ENCODE measurements at regions not wholly inside any gene's neighbourhood (a gene's known extent, or its start where the extent isn't known, plus 50 kb on each side); places are given as distances from the start of the nearest gene placed in this dataset.

DNA sequence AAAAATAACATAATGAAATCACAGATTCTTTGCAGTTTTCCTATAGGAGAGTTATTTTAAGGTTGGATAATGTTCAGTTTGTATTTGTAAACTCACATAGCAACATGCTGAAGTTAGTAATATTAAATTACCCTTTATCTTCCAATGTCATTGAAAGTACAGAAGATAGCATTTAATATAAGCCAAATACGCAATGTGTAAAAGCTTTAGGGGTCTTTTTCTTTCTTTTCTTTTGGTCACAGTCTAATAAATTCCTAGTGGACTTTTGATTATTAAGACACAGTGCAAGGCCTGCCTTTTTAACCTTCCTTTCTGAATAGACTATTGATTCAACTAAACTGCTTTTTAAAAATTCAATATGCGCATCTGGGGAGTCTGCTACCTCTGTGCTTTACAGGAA lies 79.3 kb downstream of the OTOL1 start:
- TF ChIP-seq CTCF (conservative IDR thresholded peaks at IDR 0.05; ENCODE audit: low read depth, low read length) (no peak), EZH2 (IDR thresholded peaks at IDR 0.05; ENCODE audit: borderline replicate concordance, low read depth, low read length, poor library complexity, severe bottlenecking) (no peak)

Data from A673 (cell line).